Left renal pelvis (tissue), 4 donors: ENCODE measurements at regions not wholly inside any gene's neighbourhood (a gene's known extent, or its start where the extent isn't known, plus 50 kb on each side); places are given as distances from the start of the nearest gene placed in this dataset.
"Not testable (repeated sequence)": the region's sequence is repeated elsewhere in the genome, so short reads cannot be mapped to it uniquely, and the experiment has no call there.

Source experiments
- DNase-seq, 4 donors: peaks; one replicate each; pipeline ENCODE4 v3.0.0-alpha.2; 2013; ENCODE audit warnings: low read depth in 4 of 4, low spot score in 3 of 4

DNA sequence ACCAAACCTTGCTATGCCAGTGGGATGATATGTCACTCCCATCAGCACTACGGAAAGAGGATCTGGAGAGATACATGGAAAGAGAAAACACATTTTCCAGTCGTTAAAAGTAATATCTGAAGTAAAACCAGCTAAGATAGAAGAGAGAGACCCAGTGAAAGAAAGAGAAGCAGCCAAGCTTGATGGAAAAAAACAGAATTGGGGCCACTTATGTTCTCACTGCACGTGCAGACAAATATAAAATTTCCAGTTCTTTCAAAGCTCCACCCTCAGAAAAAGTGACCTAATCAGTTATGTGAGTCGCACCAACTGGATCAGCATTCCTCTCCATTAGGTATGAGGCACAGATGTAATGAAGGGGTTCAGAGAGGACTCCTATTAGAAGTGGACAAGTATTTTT, 266.1 kb downstream of the MTERF1 start:
- DNase-seq: no peak

DNA sequence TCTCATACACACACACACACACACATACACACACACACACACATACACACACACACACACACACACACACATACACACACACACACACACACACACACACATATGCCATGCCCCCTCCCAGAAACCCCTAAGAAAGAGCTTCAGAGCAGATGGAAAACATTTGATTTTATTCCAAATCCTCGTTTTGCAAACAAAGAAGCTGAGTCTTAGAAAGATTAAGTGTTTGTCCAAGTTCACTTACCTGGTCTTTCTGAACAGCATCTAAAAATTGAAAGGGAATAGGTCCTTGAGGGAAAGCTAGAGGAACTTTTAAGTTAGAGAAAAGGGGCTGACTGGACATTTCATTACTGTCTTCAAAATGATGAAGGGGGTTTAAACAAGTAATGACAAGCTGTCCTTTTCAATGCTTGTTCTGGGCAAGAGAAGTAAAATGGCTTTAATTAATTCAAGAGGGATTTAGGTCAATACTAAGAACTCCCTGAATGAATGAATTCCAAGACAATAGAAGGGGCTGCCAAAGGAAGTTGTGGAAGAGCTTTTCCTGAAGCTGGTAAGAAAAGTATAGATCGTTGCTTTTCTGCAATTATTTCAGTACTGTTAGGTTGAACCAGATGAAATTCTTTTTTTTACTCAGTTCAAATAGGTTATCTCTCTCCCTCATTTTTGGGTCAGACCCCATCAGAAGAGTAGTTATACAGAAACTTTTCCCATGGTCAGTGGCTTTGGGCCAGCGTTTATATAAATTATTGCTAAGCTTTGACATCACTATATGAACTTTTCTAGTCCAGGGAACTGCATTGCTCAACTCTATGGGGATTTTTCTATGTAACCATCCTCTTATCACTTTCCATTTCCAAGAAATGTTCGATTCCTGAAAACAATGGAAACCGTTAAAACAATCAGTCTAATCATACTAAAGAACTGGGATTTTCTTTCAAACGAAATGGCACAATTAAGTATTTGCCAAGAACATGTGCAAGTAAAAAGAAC, 261.4 kb downstream of the MTERF1 start:
- no peak for DNase-seq

DNA sequence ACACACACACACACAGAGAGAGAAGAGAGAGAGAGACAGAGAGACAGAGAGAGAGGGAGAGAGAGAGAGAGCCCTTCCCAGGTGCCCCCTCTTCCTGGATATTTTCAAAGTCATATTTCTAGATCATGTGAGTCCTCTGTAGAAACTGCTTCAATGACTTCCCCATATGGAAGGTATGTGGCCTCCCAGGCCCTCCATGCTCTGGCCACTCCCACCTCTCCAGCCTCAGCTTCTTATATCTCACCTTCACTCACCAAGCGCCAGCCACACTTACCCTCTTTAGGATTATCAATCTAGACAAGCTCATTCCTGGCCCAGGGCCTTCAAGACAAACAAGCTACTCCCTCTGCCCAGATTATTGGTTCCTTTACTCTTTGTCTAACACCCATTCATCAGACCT, 259.7 kb downstream of the MTERF1 start:
- DNase-seq: no peak

DNA sequence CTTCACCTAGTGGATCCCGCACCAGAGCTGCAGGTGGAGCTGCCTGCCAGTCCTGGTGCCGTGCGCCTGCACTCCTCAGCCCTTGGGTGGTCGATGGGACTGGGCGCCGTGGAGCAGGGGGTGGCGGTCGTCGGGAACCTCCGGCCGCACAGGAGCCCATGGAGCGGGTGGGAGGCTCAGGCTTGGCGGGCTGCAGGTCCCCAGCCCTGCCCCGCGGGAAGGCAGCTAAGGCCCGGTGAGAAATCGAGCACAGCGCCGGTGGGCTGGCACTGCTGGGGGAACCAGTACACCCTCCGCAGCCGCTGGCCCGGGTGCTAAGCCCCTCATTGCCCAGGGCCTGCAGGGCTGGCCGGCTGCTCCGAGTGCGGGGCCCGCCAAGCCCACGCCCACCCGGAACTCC, 253.2 kb downstream of the MTERF1 start:
- DNase-seq: not testable (repeated sequence)

DNA sequence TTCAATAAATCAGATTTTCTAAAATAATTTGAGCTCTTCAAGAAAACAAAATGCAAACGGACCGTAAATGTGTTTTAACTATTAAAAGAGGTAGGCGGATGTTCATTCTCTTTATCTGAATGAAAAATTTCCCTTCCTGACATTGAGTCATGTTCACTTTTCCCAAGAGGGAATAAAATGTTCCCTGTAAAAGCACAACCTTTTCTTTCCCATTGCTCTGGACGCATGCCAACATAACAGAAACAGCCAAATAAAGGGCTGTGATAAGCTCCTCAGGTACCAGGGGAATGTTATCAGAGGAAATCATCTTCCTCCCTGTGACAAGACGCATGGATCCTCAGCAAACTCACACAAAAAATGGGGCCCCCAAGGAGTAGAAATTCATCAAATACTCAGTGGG, 251.8 kb downstream of the MTERF1 start:
- no peak for DNase-seq

DNA sequence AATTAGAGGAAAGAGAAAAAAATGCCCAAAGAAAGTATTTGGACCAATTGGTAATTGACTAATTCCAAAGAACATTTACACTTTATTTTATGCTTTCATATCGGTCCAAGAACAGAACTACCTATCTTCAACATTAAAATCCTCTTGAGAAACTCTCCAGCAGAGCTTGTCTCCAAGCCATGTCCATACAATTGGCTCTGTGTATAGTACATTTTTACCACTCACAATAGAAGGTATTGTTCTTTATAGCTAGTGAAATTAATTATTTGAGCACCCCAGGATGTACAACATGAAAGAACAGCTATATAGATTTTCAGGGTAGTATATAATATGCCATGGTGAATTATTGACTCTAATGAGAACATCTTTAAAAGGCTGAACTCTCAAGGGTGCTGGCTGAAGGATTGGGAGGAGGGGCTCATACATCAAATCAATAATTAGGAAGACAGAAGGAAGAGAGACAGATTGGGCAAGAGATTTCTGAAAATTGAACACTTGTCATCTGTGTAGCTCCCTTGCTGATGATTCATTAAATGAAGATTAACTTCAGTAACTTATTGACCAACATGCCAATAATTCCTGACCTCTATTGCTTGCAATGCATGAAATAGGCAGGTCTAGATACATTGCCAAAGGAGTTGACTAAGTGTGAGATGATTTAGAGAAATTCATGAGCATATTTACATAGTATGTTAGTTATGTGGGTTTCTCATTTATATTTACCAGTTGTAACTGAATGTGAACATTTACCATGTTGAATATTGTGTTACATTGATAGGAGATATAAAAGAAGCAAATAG, 249.7 kb downstream of the MTERF1 start:
- DNase-seq: no peak

DNA sequence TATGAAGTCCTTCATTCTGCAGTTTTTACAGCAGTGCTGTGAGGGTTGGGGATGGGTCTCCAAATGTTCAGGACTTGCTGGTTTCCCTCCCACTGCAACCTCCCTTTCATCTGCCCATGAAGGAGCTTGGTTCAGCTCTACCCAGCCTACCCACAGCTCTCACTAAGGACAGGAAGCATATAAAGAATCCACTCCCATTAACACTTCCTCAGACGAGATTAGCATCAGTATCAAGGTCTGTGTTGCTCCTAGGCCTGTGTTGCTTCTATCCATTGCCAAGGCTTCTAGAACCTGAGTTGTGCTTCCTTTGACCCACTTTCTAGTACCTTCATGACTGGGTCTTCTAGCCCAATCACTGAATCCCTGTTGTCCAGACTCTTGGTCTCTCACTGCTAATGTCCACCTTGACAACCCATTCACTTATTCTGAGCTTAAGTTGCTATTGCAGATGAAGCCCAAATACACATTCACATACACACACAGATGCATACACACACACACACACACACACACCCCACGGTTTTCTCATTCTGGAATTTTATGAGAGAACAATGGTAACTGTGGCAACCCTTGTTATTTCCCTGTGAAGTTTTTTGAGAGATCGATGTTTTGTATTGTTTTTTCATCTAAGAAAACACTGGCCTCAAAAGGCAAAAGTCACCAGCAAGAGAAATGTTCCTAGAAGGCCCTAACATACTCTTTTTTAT, 248.1 kb downstream of the MTERF1 start:
- no peak for DNase-seq

DNA sequence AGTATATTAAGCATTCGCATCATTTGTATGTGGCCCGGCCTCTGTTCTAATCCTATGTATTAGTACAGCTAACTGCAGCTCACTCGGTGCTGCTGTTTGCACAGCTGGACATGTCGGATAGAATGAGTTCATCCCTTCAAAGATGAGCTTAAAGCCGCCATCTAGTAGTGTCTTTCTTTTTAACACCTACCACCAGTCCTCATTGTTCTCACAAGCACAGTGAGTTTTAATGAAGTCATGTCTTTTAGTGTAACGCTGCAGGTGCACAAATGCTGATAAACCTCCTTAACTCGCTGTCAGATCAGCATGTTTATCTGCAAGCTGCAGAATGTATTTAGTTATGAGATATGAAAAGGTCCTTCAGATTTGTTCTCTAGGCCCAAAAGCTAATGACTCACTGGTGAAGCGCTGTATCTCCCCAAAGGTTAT, 247.5 kb downstream of the MTERF1 start:
- no peak for DNase-seq

DNA sequence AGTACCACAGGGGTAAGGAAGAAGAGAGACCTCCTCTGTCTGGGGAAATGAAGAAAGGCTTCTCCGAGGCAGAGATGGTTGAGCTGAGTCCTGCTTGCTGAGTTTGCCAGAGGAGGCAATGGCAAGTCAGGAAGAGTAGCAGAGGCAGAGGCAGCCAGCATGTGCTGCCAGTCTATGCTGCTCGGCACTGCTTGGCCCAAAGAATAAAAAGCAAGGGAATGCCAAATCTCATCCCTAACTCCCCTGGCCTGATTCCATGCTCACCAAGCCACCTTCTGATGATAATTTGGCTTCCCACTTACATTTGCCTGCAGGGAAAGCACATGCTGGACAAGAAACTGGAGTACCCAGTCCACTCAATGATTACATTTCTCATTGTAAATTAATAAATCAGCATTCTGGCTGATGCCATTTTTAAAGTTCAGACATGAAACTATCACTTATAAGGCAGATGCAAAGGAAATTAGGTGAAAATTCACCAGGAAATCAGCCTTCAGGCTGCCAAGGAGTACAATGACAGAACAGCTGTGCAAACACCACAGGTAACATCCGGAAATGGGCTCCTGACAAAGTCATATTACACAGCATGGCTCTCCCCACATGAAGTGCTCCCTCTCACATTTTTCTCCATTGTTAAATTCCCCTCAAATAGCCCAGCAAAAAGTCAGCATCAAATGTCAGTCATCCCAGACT, 245.9 kb downstream of the MTERF1 start:
- no peak for DNase-seq

DNA sequence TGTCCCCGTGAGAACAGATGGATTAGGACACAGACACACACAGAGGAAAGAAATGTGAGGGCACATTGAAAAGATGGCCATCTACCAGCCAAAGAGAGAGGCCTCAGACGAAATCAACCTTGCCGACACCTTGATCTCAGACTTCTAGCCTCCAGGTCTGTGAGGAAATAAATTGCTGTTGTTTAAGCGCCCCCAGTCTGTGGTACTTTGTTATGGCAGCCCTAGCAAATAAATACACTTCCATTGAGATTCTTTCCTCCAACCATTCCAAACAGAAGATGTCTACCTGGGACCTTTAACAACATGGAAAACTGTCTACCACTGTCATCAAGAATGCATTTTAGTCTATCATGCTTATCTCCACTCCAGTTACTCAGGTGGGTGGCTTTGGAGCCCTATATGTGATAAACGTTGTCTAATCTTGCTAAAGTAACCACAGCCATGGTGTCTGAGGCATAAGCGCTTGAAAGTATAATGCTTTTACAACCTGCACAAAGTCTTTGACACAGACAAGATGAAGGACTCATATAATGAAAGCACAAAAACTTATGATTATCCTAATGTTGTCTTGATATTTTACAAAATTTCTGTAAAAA, 244.3 kb downstream of the MTERF1 start:
- no peak for DNase-seq

DNA sequence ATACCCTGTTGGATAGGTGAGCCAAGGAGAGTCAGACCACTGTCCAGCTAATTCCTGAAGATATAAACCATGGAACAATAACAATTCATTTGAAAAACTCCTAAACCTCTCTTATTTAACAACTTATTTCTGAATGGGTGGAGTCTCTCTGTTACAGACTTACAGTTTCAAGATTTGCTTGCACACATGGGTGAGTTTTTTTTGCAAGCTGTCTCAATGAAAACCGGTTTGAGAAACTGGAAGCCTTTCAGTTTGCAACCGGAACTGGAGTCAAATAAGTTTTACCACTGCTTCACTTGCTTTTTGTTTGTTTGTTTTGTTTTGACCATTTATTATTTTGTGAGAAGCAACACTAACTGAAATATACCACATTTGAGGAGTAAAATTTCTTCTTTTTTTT, 243.8 kb downstream of the MTERF1 start:
- no peak for DNase-seq

DNA sequence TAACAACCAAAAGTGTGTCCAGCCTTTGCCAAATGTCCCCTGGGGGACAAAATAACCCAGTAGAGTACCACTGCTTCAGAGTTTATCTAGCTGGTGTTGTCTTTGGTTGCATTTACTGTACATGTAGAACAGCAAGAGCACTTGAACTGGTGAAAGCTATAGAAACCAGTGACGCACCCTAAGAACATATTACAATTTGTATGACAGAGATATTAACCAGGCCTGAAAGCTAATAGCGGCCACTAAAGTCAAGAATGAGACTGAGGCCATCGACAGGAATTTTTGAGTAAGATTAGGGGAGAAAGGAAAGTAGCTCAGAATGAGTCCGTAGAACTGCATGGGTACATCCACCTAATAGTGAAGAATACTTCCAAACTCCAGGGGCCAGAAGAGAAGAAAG, 236.2 kb downstream of the MTERF1 start:
- no peak for DNase-seq

DNA sequence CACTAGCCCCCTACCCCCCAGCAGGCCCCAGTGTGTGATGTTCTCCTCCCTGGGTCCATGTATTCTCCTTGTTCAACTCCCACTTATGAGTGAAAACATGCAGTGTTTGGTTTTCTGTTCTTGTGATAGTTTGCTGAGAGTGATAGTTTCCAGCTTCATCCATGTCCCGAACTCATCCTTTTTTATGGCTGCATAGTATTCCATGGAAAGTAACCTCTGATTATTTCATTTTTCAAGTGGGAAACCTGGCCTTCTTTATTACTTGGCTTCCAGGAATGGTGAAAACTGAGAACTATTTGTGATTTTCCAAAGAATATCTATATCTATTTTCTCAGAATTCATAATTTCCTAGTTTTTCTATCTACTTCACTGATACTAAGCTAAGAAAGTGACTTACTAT, 235.0 kb downstream of the MTERF1 start:
- no peak for DNase-seq

DNA sequence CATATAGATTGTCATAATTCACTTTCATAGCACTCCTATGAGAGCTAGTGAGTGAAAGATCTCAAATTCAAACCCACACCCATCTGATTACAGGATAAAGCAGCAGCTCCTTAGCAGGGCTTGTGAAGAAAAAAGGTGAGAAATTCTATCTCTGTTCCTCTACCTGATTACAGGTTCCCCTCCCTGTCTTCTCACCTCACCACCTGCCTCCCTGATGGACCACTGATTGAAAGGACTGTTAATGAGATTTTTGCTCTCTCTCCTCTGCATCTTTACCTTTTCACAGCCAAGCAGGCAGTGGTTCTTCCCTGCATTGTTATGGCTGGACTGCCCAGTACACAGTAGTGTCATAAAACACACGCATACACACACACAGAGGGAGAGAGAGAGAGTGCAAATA, 228.5 kb downstream of the MTERF1 start:
- no peak for DNase-seq

DNA sequence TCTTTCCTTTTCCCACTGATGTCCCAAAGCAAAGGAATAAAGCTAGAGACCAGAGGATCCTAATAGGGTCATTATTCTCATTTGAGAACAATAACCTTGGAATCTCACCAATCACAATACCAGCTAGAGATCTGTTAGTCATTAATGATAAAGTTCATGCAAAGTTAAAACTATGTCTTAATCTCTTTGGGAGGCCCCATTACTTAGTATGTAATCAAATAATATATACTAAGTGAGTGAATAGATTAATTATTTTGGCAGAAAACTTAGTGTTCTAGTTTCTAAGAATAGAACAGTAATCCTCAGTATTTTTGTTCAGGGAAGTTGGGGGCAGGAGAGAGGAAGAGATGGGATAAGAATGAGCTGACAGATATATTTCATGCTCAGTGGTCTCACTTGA, 227.2 kb downstream of the MTERF1 start:
- DNase-seq: no peak

DNA sequence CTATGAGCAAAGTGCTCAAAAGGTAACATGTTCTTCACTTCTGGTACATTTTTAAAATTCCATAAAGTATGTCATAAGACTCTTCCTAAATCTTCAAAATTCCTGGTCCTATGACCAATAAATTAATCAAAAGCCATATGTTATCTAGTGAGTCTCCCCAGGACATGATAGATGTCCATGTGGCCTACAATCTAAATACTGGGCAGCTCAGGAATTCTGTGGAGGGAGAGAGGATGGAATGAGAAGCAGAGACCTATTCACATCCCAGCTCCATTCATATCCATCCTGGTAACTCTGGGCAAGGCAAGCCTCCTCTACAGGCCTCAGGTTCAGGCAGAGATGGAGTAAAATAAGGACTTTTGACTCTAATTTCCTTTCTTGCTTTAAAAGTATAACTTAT, 224.8 kb downstream of the MTERF1 start:
- DNase-seq: no peak

DNA sequence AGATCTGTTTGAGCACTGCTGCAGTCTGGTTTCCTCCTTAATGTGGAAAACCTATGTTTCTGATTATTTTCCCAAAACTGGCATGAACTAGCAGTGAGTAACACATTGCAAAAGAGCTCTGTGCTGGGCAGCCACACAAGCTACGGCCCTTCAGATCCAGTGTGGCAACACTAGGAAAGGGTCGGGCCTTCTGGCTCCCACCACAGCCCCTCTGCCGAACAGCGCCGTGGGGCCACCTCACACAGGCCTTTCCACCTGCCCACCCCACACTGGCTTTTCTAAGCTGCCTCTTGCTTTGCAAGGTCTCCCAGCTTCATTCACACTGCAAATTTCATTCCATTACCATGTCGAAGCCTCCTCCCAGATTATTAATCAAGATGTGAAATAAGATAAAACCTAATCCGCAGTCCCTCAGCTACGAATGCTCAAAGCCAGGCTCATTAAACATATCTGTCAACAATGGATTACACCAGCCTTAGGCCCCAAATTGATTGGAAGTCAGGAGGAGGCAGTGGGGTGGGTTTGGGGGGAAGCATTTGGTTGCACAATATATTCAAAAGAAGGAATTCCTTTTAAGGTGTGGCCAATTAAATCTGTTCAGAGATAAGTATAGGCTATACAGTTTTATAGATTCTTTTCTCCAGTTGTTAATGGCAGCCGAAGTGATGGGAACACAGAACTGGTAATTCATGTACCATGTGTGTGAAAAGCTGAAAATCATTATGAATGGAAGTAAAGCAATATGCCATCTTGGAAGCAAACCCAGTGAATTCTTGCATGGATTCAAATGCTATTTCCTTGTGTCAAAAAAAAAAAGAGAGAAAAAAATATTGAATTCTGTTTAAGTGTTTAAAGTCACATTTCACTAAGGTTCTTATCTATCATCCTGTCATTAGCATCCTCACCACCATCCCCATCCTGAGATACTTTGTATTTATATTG, 223.7 kb downstream of the MTERF1 start:
- DNase-seq: no peak

DNA sequence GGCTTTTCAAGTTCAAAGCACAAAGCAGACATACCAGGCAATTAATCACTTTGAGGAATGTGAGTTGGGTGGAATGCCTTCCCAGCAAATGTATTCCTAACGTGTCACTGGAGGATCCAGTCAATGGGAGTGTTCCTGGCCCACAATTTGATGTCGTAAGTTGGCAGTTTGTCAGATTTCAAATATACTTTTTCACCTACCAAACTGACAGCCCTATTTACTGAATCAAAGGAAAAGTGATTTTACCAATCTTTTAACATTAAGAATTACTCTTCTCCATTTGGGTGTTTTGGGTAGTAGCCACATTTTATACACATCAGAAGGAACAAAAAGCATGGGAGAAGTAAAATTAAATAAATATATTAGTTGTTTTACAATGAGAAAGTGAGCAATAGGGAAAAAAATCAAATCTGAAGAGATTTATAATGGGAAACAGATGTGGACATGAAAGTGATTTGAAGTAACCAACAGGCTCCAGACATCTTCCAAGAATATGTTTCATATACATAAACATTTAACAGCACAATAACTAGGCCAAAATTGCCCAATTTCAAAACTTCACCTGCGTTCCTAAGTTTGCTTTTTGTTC, 222.9 kb downstream of the MTERF1 start:
- DNase-seq: no peak

DNA sequence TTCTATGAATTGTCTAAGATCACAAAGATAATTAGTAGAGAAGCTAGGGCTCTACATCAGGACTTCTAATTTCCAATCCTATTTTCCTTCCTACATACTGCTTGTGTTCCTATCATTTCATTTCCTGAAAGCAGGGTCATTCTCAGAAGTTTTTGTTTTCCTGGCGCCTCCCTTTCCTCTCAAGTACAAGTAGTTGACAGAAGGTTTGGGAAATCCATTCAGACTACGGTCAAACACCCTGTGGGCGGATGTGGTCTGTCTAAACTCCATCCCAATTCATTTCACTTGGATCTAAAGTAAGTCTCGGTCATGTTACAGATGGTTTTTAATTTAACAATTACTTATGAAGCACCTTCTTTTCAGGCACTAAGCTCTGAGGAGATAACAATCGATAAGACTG, 221.4 kb downstream of the MTERF1 start:
- DNase-seq: no peak
